GM18861 (cell line): ENCODE measurements at regions not wholly inside any gene's neighbourhood (a gene's known extent, or its start where the extent isn't known, plus 50 kb on each side); places are given as distances from the start of the nearest gene placed in this dataset.
"Not testable (repeated sequence)": the region's sequence is repeated elsewhere in the genome, so short reads cannot be mapped to it uniquely, and the experiment has no call there.

Experiments used
- ATAC-seq: cut with Tn5 transposase; IDR thresholded peaks from one replicate; pipeline ENCODE4 v1.9.1; 2021; ENCODE audit not compliant: unreplicated experiment

- ATAC-seq, result no peak
Observed at GRCh38 chr13:86840250-86841191, 830.6 kb upstream of the SLITRK5 start.

DNA sequence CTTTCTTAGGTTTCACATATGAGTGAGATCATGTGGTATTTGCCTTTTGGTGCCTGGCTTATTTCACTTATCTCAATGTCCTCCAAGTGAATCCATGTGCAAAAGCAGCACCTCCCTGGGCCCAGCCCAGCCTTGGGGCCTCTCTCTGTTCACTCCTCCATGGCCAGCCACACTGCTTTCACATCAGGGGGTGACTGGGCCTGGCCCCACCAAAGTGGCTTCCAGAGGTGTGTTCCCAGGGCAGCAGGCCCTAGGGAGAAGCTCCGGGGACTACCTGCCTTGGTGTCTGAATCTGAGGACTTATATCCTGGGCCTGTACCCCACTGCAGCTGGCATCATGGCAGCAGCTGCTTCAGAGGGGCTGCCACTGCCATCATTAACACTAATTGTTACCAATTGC, 829.9 kb upstream of the SLITRK5 start:
- ATAC-seq, result no peak

GRCh38 chr13:86846501-86846900, 824.7 kb upstream of the SLITRK5 start:
- no peak for ATAC-seq

GRCh38 chr13:86848716-86849115, 822.5 kb upstream of the SLITRK5 start:
- no peak for ATAC-seq

GRCh38 chr13:86856991-86857390, 814.2 kb upstream of the SLITRK5 start:
- no peak for ATAC-seq

DNA sequence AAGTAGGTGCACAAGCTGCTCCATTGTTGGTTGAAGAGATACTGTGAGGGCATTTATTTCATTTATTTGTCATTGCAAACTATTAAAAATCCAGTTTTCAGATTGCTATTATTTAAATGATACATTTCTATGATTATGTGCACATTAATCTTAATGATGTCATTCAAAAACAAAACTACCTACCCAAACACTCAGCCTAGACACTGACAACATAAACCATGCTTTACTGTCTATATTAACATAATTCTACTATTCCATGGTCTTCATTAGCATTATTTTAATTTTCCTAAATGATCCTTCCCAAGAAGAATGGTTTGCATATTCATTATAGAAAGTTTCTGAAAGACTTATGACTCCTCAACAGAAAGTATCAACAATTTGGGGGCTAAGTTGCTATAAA, 813.0 kb upstream of the SLITRK5 start:
- ATAC-seq, result no peak

- no peak for ATAC-seq
Observed at GRCh38 chr13:86862137-86862536, 809.0 kb upstream of the SLITRK5 start.

DNA sequence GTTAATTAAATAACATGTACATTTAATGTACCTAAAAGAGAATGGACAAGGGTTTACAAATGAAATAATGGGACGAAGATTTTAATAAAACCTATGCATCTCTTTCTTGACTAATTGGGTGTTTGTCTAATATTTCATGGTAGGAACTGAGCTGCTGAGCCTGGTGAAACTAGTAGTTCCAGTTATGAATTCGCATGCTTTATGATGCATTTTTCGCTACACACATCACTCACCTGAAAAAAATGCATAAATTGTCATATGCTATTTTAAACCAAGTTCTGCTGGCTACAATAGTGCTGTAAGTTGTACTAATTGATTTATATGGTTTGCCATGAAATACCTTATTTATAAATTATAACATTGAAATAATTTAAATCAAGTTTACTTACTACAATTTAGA, 806.8 kb upstream of the SLITRK5 start:
- no peak for ATAC-seq

DNA sequence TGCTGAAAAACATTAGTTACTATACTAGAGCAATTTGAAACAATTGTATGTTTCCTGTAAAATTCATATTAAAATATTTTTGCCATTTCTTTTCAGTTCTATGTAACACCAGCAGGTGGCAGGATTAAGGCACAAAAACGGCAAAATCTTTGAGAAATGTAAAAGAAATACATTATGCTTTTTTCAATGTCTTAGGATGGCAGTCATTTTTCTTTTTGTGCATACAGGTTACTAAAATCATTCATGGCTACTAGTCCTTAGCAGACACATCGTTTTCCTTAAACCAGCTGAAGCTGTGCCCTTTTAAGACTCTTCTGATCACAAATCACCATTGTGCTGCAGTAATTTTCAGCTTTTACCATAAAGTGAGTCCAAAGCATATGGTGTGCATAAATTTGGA, 800.7 kb upstream of the SLITRK5 start:
- no peak for ATAC-seq

GRCh38 chr13:86877441-86877840, 793.7 kb upstream of the SLITRK5 start:
- ATAC-seq, result no peak

- no peak for ATAC-seq
Observed at GRCh38 chr13:86878781-86879180, 792.4 kb upstream of the SLITRK5 start.

DNA sequence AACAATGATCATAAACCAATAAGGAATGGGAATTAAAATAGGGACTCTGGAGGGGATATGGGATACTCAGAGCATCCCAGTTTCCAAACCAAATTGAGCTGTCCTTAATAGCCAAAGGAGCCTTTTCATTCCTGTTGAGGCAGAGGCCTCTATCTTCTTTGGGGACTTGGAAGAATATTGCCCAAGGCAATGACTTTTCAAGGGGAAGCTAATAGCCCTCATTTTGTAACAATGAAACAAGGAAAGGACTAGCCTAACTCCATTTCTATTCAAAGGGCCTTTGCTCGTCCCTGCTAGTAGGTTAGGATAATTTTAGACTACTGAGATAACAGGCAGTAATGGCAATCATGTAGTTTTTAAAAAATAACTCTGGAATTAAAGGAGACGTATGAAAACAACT, 789.8 kb upstream of the SLITRK5 start:
- ATAC-seq, result no peak

GRCh38 chr13:86882107-86882506, 789.1 kb upstream of the SLITRK5 start:
- ATAC-seq, result no peak

DNA sequence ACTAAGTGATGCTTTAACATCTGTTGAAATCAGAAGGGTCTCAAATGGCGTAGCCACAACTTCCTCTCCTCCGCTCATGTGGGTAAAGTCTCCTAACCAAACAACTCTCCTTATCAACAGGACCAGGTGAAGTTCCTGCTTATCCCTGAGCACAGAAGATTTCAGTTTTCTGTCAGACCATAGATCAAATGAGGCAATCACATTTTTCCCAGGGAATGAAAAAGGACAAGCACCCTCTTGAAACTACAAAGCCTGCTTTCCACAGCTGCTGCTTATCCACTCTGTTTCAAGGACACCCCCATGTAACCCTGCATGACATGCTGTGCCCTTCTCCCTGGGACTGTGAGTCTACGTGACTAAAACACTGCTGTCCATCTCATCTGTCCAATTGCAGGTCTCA, 788.3 kb upstream of the SLITRK5 start:
- ATAC-seq, result no peak

GRCh38 chr13:86892330-86892729, 778.8 kb upstream of the SLITRK5 start:
- ATAC-seq, result no peak

GRCh38 chr13:86900906-86901305, 770.3 kb upstream of the SLITRK5 start:
- ATAC-seq, result no peak

GRCh38 chr13:86906127-86906874, 764.9 kb upstream of the SLITRK5 start:
- no peak for ATAC-seq

- no peak for ATAC-seq
Observed at GRCh38 chr13:86907156-86907555, 764.0 kb upstream of the SLITRK5 start.

GRCh38 chr13:86909318-86909717, 761.9 kb upstream of the SLITRK5 start:
- ATAC-seq, result no peak

DNA sequence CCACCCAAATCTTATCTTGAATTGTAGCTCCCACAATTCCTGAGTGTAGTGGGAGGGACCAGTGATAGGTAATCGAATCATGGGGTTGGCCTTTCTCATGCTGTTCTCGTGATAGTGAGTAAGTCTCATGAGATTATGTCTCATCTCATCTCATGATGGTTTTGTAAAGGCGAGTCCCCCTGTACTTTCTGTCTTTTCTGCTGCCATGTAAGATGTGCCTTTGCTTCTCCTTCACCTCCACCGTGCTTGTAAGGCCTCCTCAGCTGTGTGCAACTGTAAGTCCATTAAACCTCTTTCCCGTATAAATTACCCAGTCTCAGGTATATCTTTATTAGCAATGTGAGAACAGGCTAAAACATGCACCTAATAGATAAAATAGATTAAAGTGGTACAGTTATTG, 756.4 kb upstream of the SLITRK5 start:
- ATAC-seq, result no peak

DNA sequence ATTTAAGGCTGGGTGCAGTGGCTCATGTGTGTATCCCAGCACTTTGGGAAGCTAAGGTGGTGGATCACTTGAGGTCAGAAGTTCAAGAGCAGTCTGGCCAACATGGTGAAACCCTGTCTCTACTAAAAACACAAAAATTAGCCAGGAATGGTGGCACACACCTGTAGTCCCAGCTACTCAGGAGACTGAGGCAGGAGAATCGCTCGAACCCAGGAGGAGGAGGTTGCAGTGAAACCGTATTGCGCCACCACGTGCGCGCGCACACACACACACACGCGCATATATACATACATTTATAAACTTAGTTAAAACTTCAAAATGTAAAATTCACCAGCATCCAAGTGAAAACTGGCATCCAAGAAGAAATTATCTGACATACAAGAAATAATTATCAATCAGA, 753.7 kb upstream of the SLITRK5 start:
- not testable (repeated sequence) for ATAC-seq

GRCh38 chr13:86918682-86919081, 752.5 kb upstream of the SLITRK5 start:
- no peak for ATAC-seq
